Cerebellar nuclear complex (tissue), 1 donor: ENCODE measurements at regions not wholly inside any gene's neighbourhood (a gene's known extent, or its start where the extent isn't known, plus 50 kb on each side); places are given as distances from the start of the nearest gene placed in this dataset.
"Not testable (repeated sequence)": the region's sequence is repeated elsewhere in the genome, so short reads cannot be mapped to it uniquely, and the experiment has no call there.

Experiments used
- DNase-seq, 2 experiments: peaks; one replicate each; lab custom pipeline; 2025; lab: John Stamatoyannopoulos, UW

DNA sequence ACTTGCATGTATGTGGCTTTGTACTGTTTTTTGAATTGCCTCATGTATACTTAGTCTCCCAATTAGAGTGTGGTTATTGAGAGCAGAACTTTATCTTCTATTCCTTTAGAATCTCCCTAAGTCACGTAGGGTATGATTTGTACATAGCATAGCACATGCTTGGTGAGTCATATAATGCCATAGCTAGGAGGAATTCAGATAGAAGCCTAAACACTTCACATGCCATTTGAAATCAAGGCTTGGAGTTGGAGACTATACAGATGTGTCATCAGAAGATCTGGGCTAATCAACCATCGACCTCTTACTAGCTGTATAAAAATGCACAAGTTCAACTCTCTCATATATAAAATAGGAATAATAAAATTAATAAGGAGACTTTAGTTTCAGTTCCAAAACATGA lies 222.6 kb upstream of the ST6GAL2 start:
- no peak for DNase-seq

DNA sequence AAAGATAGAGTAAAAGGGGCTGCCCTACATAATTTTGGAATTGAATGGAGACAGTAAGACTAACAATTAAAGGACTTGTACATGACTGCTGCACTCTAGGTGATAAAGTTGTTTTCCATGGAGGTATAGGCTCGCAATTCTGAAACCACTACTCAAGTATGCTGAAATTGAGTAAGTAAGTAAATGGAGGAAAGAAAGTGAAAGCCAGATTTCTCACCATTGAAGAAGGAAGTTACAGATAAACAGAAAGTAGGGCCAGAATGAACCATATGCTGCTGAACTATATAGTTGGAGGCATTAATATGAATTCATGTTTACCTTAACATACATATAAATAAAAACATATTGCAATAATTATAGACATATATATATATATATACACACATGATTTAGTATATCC lies 225.7 kb upstream of the ST6GAL2 start:
- DNase-seq, result no peak

DNA sequence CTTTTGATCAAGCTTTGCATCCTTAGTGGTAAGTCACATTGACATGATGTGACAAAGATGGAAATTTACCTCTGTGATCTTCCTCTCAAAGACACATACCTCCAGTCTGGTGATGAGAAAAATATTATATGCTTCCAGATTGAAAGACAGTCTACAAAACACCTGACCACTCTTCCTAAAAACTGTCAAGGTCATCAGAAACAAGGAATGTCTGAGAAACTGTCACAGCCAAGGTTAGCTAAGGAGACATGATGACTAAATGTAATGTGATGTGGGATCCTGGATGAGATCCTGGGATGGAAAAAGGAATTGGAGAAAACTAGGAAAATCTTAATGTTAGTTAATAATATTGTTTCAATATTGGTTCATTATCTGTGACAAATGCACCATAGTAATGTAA lies 226.6 kb upstream of the ST6GAL2 start:
- DNase-seq, result no peak

DNA sequence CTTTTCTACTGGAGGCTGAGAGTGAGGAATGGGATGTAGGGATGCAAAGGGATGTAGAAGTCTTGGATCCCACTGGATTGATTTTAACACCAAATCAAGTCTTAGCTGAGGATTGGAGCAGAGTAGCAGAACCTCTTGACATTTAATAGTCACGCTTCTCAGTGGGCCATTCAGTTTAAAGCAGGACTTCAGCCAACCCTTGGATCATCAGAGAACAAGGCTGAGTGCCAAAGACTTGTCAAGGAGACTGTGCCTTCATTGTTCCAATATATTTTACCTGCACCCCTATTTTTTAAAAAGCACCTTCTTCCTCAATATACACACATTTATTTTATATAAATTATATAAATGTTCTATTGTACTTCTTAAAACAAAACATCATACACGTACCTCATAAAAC lies 242.4 kb upstream of the ST6GAL2 start:
- DNase-seq, result no peak

DNA sequence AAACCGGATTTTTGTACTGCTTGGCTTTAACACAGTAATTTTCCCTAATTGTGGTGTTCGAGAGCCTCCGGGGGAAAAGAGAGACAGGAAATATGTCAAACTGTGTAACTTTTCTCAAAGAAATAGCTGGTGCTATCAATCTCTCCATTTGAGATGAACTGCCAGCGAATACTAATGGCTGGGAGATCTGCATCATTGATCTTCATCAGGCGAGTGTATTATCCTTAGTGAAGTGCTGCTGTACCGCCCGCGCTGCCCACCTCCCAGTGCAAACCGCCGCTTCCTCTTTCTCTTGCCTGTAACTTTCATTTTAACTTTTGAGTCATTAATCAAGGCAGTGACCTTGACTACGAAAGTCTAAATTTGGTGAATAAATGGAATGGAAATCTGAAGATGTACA lies 246.1 kb upstream of the ST6GAL2 start:
- DNase-seq, result no peak

DNA sequence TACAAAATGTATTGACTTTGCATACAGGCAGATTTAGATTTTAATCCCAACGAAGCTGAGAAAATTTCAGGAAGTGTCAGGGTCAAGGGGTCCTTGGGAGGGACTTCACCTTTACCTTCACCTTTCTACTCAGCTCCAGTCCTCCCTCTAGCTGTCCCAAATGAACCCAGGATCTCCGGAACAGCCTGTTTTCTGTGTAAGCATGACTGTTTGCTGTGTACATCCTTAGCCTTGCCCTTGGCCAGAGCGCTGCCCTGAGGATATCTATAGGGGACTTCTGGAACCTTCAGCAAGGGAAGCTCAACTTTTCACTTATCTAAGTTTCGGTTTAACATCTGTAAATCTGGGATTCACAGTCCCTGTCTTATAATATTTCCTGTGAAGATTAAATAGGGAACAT lies 246.8 kb upstream of the ST6GAL2 start:
- no peak for DNase-seq

DNA sequence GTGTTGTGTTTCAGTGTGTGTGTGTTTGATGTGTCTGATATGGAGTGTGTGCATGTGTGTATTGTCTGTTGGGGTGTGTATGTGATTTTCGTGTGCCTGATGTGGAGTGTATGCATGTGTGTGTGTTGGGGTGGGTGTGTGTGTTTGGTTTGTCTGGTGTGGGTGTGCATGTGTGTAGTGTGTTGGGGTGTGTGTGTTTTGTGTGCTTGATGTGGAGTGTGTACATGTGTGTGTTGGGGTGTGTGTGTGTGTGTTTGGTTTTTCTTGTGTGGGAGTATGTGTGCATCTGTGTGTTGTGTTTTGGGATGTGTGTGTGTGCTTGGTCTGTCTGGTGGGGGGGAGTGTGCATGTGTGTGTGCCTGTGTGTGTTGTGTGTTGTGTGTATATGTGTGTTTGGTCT lies 247.4 kb upstream of the ST6GAL2 start:
- no peak for DNase-seq

DNA sequence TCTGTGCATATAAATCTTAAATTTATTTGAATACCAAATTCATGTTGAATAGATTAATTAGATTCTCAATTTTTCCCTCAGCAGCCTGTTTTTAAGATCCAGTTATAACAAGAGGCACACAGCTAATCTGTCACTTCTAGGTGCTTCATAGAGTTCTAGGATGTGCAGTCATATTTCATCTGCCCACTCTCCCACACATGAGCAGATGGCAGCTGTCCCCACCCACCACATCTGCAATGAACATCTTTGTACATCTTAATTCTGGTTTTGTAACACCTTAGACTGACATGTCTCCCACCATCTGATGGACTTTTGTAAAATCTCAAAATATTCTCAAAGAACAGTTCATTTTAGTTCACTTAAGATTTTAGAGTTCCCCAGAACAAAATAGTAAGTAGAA lies 250.8 kb upstream of the ST6GAL2 start:
- no peak for DNase-seq

DNA sequence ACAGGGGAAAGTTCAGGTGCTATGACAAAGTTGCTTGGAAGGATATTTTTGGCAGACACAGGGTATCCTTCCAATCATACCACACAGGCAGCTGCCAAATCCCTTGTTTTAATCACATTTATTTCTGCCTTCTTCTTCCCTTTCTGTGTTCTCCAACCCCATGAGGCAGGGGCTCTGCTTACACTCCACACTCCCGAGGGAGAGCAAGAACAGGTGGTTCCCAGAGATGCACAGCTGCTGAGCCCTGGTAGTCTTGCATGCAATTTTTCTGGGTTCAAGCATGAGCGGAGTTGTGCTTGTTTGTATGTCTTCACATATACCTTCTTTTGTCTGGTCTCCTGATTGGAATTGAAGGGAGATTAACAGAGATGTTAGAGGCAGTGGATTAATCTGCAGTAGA lies 251.7 kb upstream of the ST6GAL2 start:
- no peak for DNase-seq

DNA sequence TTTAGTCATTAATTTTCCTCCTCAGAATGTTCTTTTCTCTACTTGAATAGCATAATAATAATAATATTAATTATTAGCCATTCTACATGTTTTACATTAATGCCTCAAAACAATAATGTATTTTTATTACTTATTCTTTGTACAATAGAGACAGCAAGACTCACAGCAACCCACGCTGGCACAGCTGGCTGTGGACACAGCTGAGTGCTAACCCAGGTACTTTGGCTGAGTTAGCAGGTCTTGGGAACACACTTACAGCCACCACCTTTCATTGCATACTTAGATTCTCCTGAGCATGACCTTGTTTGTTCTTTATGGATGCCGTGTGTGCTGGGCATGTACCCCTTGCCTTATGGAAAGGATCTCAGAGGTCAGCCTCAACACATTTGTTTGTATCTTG lies 260.2 kb upstream of the ST6GAL2 start:
- no peak for DNase-seq

DNA sequence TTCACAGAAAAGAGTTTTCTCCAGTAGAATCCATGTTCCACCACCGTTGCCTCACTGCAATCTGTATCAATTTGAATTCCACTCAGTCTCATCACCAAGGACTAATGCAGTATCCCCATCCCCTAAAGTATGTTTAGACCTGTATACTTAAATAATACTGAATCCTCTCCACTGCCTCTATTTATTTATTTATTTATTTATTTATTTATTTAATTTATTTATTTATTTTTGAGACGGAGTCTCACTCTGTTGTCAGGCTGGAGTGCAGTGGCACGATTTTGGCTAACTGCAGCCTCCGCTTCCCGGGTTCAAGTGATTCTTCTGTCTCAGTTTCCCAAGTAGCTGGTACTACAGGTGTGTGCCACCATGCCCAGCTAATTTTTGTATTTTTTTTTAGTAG lies 260.7 kb upstream of the ST6GAL2 start:
- DNase-seq, result not testable (repeated sequence)

DNA sequence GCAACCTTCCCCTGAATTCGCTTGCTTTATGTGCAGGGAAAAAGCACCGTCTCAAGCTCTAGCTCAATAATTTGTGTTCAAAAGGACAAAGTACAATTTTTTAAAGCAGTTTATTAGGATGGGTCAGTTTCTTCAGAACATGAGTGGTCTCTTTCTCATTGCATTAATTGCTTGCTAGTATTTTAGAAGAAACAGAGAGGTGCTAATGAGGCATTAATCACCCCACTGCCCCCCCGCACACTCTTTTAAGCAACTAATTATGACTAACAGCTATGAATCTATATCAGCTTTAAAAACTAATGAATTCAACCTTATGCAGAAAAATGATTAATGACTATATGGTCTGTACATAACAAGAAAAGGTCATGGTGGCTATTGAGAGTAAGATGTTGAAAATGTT lies 262.1 kb upstream of the ST6GAL2 start:
- DNase-seq, result no peak

DNA sequence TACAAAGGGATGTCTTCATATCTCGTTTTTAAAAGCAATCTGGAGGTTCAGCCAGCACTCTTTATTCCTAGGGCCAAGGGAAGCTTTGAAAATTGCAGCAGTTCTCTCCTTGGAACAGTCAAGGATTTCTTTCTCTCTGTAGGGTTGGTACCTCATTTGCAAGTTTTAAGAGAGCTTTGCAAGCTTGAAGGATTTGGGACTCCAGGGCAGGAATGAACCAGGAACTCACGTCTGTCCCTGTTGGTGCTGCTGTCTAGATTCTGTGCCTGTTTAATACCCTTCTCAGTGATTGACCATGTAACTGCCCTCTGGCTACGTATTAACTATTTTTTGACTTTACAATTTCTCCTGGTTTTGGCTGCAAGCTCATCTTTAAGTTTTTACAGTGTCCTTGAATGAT lies 262.5 kb upstream of the ST6GAL2 start:
- DNase-seq, result no peak

DNA sequence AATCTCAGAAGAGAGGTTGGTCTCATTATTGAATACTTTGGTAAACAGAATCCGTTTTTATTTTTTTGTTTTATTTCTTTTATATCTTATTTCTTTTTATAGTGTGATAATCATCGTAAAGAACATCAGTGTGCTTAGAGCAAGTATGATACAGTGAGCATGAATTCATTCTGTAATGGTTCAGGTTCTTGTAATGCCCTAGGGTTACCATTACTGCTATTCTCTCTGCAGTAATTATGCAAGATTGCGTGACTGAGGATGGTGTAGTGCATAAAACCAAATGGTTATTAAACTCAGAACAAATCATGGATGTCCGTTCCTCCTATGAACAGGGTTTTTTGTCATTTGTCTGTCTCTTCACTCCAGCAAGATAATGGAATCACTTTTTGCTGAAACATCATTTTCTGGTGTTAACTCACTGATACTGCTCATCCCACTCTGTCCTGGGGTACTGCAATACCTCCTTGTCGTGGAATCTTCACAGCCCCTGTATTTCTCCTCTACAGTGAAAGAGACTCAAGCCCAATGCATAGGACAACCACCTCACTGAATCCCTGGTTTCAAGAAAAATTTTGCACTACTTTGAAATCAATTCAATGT lies 274.8 kb upstream of the ST6GAL2 start:
- no peak for DNase-seq

DNA sequence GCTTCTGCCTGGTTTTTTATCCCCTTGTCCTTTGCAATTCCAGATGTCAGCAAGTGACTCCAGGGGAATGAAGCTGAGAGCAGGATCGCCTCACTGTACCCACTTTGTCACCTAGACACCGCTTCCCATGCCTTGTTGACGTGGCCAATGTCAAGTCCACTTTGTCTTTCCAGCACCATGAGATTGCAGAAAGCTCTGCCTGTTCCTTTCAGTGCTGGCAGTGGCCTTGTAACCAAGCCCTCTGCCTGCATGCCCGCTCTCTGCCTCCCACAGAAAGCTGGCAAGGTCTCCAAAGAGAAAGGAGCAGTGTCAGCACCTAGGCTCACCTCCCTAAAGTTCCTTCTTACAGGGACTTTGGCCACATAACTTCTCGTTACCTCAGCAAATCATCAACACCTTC lies 282.2 kb upstream of the ST6GAL2 start:
- no peak for DNase-seq

DNA sequence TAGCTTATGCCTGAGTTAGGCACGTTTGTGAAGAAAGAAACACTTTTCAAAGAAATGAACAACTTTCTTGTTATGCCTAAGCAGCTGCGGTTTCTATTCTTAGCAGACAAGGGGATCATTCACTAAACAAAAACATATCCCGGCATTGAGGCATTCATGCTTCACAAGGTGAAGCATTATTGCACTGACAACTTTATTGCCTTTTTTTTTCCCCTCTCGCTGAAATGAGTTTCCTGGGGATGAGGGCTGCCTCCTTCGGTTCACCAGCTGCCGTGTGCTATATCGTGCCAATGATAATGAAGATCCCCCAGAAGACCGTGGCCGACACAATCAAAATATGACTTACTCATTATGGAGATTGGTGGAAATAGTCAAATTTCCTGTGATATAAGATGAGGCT lies 288.2 kb upstream of the ST6GAL2 start:
- DNase-seq, result no peak

DNA sequence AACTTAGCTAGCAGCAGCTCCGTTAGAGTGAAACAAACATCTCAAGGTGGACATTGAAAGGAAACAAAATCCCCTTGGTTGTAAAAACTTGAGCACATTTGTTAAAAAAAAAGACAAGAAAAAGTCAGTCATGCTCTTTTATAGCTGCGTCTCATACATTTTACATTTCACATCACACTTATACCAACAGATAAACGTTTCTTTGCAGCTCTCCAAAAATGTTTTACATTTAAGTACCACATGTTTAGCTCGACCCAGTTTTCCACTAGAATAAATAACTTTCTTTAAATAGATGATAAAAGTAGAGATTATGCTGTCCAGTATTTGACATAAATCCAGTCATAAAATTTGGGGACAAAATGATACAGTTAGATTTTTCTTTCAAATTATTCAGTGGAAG lies 297.0 kb upstream of the ST6GAL2 start:
- no peak for DNase-seq

DNA sequence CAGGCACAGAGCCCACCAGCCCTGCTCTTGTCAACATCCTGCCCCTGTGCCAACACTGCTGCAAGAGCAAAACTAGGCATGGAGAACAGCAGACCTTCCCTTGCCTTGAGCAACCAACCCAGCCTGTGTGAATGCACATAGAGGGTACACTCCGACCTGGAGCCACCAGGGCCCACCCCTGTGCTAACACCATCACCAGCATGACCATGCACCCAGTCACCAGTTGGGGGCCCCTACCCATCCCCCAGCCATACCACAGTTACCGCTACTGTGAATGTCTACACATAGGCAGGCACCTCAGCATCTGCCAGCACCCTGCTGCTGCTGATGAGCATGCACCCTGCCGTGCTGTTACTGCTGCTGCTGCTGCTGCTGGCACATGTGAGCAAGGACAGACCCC lies 301.9 kb upstream of the ST6GAL2 start:
- no peak for DNase-seq

DNA sequence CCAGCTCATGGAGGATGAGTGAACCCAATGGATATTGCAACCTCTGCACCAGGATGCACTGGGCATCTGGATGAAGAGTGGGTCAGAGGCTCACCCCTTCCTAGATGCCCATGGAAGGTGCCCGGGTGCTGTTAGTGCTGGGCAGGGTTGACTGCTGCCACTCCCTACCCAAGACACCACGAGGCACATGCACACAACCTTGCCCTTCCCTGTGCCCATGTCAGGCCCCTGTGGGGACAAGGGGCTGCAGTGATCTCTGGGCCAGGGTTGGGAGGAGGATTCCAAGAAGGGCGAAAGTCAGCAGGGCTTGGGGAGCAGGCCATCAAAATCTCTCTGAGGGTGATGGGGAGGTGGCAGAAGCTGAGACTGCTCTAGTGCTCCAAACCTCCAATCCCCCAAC lies 309.7 kb upstream of the ST6GAL2 start:
- DNase-seq, result no peak

DNA sequence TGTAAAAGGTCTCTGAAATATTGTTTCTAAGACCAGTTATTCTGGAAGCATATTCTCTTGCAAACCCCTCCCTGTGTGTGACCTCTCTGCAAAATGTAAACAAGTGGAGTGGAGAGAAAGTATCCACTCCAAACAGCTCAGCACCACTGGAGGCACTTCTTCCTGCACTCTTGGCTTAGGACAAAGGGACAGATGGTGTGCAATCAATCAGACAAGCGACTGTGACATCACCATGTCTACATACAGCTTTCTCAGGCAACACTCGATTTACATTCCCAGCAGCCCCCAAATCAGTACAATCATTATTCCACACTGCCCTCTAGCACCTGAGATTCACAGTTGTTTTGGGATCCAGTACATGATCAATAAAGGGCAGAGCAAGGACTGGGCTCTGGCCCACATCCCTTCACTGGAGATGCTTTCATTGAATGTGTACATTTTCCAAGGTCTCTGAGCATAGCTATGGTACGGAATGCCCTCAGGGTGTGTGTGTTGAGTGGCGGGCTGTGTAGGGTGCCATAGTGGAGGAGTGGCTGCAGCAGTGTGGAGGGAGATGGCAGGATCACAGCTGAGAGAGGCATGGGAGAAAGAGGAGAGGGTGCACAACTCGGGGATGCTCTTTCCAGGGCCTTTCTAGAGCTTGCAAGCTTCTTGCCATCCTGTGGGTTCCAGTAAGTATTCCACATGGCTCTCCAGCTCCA lies 311.8 kb upstream of the ST6GAL2 start:
- DNase-seq, result no peak

DNA sequence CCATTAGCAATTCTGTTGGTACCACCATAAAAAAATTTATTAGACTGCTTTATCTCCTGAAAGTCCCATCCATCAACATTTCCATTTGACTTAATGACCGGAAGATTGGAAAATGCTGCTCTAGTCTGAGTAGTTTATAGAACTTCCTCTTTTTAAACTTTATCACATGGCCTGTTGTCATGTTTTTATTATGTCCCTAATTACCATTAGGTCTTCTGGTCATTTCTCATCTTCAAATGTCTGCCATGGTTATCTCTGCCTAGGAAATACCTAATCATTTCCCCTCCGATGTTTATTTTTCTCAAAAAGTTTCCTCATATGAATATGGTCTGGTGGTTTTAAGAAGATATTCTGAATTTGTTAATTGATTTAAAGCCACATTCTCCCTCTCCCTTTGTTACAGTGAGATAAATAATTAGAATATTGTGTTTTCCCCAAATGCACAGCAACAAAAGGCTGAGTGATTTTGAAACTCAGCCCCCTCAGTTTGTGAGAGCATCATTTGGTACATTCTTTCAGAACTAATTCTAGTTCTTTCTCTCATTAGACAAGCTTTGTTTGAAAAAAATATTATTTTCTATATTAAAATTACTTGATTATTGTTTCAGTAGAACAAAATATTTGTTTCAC lies 317.1 kb upstream of the ST6GAL2 start:
- DNase-seq, result no peak

DNA sequence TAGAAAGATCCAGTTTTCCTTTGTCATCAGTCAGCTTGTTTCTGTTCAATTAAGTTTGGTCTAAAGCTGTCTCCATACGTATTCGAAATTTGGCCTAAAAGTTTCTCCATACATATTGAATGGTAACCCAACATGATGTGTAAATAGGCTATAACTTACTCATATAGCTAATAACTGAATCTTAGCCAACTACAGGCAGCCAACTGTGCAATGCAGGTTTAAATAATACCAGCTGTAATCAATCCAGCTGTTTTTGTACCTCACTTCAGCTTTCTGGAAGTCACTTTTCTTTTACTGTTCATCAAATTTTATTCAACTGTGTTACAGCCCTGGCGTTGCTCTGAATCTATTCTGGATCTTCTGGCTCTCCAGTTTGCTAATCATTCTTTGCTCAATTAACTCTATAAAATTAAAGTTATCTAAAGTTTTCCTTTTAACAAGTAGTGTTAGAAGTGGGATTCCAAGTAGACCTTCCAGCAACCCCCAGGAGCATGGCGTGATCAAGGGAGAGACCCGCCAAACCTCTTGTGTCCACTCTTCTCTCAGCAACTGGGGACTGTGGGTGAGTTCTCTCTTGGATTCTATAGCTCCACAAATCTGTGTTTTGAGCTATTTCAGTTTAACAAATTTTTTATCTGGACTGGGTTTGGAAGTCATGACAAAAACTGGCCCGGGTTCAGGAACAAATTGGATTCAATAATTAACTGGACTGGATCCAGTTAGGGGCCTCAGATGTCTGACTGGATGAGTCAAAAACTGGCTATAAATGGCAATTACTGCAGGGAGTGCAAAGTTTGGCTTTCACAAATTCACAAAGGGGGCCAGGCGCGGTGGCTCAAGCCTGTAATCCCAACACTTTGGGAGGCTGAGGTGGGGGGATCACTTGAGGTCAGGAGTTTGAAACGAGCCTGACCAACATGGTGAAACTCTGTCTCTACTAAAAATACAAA lies 329.7 kb upstream of the ST6GAL2 start:
- DNase-seq, result no peak

DNA sequence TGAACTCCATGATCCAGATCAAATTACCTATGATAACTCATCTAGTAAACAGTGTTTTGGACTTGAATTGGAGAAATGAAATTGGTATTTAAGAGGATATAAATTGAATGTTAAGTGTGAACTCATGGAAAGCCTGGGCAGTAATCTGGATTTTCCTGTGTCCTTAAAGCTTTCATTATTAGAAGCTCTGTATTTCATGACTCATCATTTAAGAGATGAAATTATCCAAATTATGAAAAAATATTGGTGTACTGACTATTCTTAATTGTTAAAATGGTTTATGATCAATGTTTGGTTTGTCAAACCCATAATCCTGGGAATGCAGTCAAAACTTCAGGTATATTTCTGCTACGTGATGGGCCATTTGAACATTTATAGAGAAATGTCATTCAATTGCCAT lies 332.2 kb upstream of the ST6GAL2 start:
- no peak for DNase-seq
